NCI-H2081 (cell line): ENCODE measurements at regions not wholly inside any gene's neighbourhood (a gene's known extent, or its start where the extent isn't known, plus 50 kb on each side); places are given as distances from the start of the nearest gene placed in this dataset.

Source experiments
- DNase-seq, 2 experiments: peaks; one replicate each; lab custom pipeline; 2025; lab: John Stamatoyannopoulos, UW

DNA sequence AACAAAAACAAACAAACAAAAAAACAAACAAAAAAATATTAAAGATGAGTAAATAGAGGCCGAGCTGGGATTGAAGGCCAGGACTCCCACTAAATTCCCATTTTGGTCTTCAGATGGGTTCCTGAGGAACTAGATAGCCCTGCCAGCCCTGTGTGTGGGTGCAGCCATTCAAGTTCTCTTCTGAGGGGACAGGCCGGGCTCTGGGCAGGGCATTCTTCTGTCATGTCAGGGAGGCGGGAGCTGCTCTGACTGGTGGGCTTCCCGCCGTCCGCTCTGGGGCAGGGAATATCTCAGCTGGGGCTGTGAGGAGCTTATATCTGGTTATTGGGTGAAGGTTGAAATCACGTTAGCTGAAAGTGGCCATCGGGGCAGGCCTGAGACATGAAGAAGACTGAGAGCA, 127.3 kb upstream of the CXCR4 start:
- DNase-seq = no peak

DNA sequence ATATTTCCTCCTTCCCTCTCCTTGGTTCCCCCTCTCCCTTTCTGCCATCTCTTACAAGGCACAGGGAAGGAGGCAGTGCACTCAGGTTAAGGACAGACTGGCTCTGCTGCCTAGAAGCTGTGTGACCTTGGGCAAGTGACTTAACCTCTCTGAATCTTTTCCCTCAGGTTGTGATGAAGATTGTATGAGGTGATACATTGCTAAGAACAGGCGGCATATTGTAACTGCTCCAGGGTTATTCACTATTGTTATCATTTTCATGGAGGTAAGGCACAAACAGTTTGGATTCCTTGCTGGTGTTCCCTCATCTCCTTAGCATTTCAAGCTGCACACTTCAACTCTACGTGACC, 126.6 kb upstream of the CXCR4 start:
- no peak for DNase-seq

DNA sequence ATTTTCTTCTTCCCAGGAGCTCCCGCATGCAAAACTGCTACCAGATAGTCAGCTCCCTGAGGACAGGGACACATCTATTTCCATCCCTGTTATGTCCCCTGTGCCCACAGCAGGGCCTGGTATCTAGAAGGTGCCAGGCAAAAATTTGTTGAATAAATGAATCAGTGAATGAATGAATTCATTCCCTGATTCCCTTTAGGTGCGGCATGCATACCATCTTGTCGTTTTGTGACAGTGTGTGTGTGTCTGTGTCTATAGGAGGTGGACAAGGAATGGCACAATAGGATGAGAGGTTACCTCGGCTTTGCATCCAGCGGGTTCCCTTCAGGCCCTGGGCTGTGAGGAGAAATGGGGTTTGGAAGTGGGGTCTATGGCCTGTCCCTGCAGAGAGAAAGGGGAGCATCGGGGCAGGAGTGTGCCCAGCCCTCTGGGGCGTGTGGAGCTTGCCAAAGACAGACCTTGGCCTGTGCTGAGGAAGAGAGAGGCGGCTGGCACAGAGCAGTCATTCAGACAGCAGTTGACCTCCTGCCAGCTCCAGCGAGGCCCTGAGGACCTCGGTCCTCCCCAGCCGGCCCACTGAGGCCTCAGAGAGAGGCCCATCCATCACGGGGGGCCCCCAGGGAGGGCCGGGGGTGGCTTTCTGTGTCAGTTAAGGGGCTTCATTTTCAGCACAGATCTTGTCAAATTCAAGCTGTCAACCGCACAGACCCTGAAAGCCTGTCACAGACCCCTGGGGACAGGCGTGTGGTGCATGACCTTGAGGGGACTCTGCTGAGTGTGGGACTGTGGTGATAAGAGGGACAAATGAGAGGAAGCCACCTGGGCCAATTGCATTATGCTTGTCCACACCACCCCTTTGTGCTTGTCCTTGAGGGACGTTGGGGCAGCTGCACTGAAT, 125.9 kb upstream of the CXCR4 start:
- DNase-seq = no peak

DNA sequence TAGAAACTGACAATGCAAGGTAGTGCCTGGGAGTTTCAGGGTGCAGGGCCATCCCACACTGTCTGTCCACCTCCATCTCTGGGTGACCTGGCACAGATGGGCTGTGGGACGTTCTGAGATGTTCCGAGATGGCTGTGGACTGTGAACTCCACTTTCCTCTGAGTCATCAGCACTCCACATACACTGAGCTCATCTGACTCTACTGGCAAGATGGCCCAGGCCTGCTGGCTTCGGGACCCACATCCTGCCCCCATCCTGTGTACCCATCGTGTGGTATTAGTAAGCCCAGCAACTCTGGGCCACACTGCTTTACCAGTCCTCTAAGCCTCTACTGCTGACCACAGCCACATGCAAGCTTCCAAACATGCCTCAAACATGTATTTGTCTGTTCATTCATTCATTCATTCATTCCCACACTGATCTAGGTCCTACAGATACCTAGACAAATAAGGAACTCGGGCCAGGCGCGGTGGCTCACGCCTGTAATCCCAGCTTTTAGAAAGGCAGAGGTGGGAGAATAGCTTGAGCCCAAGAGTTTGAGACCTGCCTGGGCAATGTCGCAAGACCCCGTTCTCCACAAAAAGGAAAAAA, 124.8 kb upstream of the CXCR4 start:
- no peak for DNase-seq

DNA sequence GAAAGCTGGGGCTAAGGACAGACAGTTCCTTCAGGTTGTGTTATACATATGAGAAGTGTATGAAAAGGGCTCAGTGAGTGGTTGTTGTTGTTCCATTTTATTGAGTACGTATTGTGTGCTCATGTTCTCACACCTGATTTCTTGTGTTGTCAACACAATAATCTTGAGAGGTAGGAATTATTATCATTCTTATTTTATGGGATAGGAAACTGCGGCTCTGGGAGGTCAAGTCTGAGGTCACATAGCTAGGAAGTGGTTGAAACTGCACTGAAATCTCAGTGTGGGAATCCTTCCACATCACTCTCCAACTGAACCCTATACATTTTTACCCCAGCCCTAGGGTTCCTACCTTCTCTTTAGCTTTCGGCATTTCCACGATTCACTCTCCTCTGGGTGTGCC, 124.2 kb upstream of the CXCR4 start:
- DNase-seq = no peak

DNA sequence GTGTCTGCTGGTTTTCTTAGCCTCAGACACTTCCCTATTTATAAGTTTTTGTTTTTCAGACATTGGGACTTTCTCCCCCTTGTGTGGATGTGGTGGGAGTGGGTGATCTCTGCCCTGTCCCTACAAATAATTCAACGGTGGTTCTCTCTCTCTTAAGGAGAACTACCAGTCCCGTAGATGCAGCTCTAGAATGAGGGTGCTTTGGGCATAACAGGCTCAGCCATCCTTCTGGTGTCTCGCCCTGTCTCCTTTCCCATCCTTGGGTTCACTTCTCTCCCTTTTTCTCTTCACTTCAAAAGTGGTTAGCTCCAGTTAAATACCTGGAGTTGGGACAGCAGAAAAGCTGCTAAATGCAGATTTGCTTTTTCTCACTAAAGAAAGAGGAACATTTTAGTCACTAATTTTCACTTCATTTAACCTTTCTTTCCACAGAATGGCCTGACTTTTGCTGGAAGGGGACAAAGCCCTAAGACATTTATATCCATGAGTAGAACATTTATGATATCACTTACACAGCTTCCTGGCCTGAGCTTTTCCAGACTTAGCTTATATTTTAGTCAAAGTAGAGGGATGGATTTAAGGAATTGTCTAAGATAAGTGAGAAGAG, 121.2 kb upstream of the CXCR4 start:
- no peak for DNase-seq

DNA sequence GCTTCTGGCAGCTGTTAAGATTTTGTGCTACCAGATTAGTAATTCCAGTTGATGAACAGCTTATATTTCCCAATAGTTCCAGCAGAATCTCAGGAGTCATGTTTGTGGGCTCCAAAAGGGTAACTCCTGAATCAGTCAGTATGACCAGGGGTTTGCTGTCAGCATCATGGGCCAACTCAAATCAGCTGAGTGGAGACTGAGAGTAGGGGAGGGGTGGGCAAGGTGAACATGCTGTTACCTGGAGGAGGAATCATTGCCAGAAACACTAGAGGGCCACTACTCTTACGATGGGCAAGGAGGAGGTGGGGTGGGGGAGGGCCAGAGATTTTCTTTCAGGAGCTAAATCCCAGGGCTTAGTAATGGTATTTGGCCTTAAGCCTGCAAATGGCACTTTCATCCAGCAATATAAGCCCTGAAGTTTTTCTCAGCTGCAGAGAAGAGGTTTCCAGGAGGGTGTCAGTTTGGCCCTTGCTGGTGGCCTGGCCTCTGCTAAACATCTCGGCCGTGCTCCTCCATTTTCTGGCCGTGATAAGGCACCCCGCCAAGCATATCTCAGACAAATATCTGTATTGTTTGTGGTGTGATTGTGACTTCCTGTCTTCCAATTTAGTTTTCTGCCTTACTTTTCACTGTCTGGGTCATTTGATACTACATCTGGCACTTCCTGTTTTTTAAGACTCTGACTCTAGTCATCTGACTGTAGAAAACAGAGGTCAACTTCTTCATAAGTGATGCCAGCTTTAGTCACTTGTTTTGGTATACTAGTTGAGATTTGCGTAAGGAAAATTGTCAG, 120.5 kb upstream of the CXCR4 start:
- DNase-seq = no peak

DNA sequence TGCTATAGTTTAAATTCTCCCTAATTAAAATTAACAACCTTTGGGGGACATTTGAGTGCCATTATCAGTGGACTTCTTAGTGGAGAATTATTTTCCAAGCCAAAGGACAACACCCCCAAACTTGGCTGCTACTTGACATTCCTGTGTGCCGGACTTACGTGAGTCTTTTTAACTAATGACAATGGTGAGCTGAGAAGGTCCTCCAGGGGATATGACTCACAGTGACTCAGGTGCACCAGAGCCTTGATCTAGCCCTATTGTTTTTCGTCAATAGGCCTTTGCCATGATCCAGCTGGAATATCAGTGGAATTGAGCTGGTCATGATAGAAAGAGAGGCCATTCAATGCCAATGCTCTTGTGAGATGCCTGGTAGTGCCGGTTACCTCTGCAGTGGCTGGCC, 118.1 kb upstream of the CXCR4 start:
- no peak for DNase-seq

DNA sequence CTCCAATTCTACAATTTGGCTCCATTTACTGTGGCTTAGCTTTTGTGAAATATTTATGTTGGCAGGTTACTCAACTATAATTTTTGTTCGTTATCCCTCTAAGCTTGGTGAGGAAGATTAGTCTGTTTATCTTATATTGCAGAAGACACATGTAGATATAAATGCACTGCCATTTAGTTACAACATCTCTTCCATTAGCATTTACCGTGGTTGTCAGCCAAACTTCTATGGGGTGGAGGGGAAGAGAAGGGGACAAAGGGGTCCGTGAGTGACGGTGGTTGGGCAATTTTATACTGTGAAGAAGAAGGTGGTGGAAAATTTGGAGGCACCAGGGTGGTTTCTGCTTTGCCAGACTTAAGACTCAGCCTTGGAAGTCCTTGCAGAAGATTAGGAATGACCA, 117.6 kb upstream of the CXCR4 start:
- DNase-seq = no peak

DNA sequence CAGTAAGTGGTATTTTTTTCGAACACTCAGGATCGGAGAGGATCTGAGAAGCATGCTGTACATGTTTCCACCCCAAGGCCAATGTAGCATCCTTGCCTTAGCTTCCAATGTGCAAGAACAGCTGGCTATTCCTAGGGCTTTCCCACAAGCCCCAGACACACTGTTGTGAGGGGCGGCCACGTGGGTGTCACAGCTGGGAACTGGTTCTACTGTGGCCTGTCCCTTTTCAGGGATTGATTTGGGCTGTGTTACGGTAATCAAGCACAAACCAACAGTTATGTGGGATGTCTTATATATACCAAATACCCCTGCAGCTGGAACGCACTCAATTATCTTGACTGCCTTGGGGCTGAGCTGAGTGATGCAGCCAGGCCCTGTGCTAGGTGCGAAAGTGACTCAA, 116.3 kb upstream of the CXCR4 start:
- DNase-seq = no peak

DNA sequence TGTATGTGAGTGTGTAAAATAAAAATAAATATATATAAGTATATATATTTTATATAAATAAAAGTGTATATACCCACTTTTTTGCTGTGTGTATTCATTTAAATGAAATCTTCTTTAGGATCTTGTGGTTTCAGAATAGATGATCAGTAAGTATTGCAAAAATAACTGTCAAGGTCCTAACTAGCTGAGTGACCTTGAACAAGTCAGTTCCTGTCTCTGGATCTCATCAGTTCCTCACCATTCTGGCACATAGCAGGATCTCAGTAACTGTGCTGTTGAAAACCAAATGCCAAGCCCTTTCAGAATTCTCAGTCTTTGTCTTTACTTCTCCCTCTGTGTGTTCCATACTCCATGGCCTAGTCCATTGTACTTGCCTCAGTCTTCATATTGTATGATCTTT, 115.3 kb upstream of the CXCR4 start:
- no peak for DNase-seq

DNA sequence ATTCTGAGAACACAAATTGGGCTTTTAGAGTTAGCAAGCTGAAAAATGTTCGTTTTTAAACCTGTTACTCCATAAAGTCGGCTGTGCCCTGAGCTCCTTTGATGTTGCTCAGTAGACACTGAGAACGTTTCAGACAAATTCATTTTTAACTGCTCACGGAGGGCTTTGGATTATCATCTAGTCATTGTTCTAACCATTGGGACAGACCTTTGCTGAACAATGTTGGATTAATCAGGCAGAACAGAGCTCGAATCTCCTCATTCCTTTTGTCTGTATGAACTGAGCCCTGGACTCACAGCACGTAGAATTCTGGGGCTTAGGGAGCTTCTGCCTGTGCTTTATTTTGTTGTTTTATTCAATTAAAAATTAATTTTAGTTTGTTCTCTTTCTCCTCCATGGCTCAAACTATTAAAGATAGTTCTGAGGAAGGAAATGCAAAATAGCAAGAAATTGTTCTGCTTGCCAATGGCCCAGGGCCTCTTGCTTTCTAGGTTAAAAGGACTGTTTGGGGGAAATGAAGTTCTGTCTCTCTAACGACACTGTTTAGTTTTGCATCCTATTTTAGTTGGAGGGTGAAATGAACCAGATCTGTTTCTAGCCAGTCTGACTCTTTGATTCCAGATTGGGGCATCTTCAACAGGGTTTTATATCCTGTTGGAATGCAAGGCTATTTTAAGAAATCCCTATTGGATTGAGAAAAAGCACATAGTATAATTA, 114.7 kb upstream of the CXCR4 start:
- no peak for DNase-seq

DNA sequence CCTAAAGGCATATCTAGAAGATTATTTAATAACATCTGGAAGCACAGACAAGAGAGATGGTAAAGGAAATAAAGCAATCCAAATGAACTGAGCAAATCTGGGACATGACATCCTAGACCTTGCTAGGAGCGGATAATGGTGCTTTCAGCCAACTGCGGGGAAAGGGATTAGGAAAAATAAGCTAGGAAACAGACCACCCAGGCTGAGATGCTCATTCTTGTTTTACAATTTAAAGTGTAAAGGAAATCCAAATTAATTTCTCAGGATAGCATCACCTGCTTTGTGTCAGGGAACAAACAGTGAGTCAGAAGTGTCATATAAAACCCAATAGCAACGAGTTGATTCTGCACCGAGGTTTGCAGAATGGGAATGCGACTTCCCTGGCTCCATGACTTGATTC, 112.5 kb upstream of the CXCR4 start:
- no peak for DNase-seq

DNA sequence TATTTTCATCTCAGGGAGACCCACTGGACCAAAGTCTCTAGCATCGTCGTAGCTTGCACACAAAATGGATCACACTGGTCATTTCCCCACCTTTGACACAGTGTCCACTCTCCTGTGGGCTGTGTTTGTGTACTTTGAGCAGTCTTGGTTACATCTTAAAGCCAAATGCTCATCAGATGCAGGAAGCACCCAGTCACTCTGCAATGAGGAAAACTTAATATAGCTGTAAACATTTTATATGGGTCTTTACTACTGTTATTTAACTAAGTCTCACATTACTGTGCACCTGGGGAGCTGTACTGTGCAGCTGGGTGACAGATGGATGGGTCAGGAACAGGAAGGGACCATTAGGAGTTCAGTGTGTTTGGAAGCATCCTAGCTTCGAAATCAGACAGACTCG, 109.0 kb upstream of the CXCR4 start:
- no peak for DNase-seq

DNA sequence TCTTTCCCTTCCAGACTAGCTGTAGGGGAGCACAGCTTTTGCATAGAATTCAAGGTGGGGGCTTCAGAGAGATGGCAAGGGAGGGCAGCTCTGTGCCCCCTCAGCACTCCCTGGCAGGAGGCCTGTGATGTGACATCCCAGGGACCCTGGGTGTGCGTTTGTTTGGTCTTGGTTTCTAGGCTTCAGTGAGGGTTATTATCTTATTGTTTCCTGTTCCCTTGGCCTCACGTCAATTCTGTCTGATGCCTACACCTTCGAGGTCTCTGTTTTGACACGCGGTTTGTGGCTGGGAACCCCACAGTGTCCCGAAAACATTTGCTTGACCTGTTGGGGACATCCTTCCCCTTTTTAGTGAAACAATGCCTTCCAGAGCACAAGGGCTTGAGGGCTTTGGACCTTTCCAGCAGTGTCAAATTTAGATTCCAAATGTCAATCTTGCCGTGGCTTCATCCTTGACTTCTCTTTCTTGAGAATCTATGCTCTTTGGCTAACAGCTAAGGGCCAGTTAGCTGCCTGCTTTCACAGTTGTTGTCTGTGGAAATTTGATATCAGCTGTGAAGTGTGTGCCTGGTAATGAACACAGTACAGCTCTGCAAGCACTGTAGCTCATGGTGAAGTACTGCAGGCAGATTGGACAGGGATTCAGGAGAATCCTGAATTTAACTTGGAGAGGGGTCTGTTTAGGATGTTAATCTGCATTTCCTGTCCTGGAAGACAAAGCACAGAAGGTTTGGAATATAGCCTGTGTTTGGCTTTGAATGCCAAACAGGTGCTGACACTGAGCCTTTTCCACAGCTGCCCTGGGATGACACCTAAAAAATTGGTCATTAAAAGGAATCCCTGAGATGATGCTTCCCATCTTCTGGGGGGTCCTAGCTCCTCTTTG, 108.2 kb upstream of the CXCR4 start:
- peak in 1 of 2 experiments; percentile 8 for DNase-seq

DNA sequence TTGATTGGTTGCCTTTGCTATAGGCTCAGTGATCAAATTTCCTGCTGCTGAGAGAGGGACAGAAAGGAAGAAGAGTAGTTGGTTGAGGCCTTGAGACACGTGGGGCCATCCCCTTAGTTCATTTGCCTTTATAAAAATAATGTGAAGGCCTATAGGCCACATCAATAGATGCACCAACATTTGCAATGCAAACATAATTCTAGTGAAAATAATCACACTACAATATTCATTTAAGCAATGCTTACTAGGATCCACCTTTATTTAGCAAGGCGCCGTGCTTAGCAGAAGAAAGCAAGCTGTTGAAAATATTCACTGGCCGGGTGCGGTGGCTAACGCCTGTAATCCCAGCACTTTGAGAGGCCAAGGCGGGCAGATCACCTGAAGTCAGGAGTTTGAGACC, 105.3 kb upstream of the CXCR4 start:
- no peak for DNase-seq

DNA sequence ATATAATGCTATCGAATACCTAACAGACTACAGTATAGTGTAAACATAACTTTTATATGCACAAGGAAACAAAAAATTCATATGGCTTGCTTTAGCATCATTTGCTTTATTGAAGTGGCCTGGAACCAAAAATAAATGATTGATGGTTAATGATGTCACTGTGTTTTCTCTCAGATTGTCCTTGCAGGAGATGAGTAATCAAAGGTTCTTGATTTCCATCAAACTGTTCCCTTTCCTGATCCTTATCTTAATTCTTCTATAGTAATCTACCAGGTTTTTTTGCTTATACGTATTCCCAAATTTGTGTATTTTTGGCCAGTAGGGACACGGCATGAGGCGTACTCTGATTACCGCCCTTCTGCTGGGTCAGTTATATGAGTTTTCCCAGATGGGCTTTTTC, 104.9 kb upstream of the CXCR4 start:
- no peak for DNase-seq

DNA sequence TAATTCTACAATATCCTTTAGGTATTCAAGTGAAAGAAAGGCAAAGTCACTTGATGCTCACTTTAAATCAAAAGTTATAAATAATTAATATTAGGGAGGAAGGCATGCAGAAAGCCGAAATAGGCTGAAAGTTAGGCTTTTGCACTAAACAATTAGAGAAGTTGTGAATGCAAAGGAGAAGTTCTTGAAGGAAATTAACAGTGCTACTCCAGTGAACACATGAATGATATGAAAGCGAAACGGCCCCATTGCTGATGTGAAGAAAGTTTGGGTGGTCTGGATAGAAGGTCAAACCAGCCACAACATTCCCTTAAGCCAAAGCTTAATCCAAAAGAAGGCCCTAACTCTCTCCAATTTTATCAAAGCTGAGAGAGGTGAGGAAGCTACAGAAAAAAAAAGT, 103.1 kb upstream of the CXCR4 start:
- no peak for DNase-seq

DNA sequence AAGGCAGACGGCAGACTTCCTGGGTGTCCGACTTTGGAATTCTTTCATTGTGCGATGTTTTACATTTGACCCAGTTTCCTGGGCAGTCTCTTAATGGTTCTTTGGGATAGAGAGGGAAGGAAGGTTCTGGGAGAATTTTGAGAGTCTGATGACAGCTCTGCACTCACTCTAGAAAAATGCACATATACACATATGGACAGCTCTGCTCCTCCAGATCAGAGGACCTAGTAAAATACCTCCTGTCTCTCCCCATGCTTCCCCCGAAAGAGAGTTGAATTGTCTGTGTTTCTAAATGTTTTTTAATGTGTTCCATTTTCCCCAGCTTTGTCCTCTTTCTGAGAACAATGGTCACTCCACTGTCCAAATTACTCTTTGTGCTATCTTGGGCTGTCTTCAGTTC, 102.0 kb upstream of the CXCR4 start:
- DNase-seq = no peak

DNA sequence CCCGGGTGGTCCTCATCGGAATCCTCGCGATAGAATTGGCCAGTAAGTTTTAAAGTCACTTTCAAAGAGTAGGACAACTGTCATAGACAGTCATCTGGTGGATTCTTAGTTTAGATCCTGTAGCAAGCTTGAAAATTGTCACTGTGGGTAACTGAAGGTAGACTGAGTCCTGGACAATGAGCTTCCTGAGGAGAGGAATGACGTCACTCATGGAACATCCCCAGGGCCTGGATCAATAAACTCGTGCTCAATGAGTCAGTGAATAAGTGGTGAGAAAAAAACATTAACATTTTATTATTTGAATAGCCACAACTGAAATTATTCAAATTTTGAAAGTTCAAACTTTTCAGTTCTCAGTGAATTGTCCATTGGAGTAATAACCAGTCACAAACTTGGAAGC, 101.4 kb upstream of the CXCR4 start:
- DNase-seq = no peak

DNA sequence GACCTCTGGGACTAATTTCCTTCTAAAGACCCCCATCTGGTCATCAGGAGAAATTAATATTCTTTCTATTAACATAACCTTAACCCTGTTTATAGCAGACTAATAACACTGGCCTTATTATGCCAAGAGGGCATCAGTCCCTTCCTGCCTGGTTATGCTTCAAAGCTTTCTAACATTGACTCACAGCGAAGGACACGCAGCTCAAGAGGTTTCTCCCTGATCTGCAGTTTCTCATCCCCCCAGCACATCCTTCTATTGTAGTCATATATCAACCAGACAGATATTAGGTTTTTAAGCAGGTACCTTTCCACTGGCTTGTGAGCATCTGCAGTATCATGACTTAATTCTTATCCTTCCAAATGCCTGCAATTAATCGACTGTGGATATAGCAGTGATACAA, 100.0 kb upstream of the CXCR4 start:
- DNase-seq = no peak
